ENCODE measurements at regions not wholly inside any gene's neighbourhood (a gene's known extent, or its start where the extent isn't known, plus 50 kb on each side); places are given as distances from the start of the nearest gene placed in this dataset.

- no peak for ATAC-seq
- no peak for TF ChIP-seq EP300 (IDR thresholded peaks at IDR 0.05)
- Histone ChIP-seq H3K27ac (no peak overlapping the region), H3K9me3 (no peaks in the 10 kb centered on the region), H3K27me3 (no peaks in the 10 kb centered on the region), H3K36me3 (no peaks in the 10 kb centered on the region), H3K4me3 (no peak overlapping the region), H3K4me1 (no peaks in the 10 kb centered on the region)
- 26 to 39% methylated on average over 2 to 3 of the region's 3 CpGs for WGBS, 2 donors (ENCODE audit: low coverage in 1 of 2)
Observed at GRCh38 chr21:23690316-23690715, 1917.0 kb downstream of the MRPL39 start.

DNA sequence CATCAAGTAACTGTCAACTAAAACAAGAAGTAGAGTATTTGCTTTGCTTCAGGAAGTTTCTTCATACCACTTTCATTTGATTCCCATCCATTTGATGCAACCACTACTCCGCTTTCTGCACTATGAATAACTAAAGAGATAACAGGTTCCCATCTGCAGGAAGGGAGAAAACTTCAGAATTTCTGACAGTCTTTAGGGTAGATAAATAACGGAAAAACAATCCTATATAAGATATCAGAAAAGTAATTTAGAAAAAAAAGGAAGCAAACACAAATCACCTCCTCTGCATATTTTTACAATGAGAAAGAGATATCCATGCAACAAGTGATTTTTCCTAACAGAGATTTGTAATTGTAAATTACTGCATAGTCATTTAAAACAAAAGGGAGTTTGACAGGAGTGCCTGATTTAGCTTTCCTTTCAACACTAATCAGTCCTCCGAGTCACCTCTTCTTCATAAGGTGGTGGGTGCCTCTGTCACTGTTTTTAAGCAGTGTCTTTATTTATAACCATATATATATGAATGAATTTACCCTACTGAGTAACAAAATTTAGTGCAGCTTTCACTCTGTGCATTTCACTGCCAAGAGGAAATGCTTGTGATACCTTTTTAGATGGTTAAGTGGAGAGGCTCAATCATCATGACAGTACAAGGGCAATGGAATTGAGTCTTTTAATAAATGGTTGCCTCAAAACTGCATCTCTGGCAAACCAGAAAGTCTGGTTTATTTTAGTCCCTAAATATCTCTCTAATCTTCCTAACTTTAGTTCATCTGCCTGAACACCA is 1920.4 kb downstream of the MRPL39 start:
- WGBS, 2 donors (ENCODE audit: low coverage in 1 of 2): 25 to 58% methylated on average over 3 of the region's 3 CpGs
- Histone ChIP-seq H3K27me3 (no peaks in the 10 kb centered on the region), H3K4me3 (no peak overlapping the region), H3K9me3 (no peaks in the 10 kb centered on the region), H3K4me1 (no peaks in the 10 kb centered on the region), H3K27ac (no peak overlapping the region), H3K36me3 (no peaks in the 10 kb centered on the region)
- ATAC-seq: no peak
- no peak for TF ChIP-seq POLR2A (IDR thresholded peaks at IDR 0.05)
- TF ChIP-seq EP300 (IDR thresholded peaks at IDR 0.05): no peak
- no peak for TF ChIP-seq POLR2AphosphoS5 (IDR thresholded peaks at IDR 0.05)
- TF ChIP-seq CTCF (IDR thresholded peaks at IDR 0.05): no peak

DNA sequence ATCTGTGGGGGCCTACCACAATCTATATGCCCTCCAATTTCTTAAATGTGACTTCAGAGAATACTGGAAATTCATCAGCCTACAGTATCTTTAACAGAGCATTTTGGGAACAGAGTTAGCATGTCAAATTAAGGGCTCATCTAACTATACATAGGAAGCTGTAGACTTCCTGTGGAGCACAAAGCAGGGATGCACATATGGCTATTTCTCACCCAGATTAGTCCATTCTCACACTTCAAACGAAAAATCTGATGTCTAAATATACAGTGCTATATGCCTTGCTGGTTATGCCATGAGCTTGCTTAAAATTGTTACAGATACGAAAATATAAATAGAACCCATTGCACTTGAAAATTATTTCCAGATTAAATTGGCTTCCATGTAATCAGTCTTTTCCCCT is 1922.8 kb downstream of the MRPL39 start:
- no peak for TF ChIP-seq EP300 (IDR thresholded peaks at IDR 0.05)
- no peak for TF ChIP-seq POLR2A (IDR thresholded peaks at IDR 0.05)
- TF ChIP-seq CTCF (IDR thresholded peaks at IDR 0.05): no peak
- no peak for TF ChIP-seq POLR2AphosphoS5 (IDR thresholded peaks at IDR 0.05)
- no peaks in the 10 kb centered on the region for H3K27me3 ChIP-seq
- WGBS, 2 donors (ENCODE audit: low coverage in 1 of 2): 66 to 79% methylated on average over 2 of the region's 2 CpGs
- H3K36me3 ChIP-seq: no peaks in the 10 kb centered on the region
- H3K4me3 ChIP-seq: no peak overlapping the region
- no peak overlapping the region for H3K27ac ChIP-seq
- no peak for ATAC-seq
- H3K4me1 ChIP-seq: no peaks in the 10 kb centered on the region
- no peaks in the 10 kb centered on the region for H3K9me3 ChIP-seq

DNA sequence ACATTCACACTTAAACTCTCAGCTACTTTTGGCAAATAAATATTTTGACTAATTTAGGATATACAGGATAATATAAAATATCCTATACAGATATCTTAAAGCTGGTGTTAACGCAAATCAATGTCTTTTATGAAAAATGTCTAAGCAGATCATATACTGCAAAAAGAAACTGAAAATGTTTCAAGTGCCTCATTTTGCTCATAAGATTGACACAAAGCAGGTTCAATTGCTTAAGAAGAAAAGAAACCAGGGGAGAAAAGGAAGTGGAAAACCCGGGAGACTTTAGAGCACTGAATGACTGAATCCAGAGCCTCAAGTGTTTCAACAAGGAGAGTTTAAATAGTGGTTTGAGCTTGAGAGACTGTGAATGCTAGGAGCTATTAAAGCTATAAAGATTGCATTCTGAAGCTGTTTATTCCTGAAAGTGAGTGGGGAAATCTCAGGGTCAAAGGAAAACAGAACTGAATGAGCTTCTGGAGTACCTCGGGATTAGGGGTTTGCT is 1943.0 kb downstream of the MRPL39 start:
- Histone ChIP-seq H3K27me3 (no peaks in the 10 kb centered on the region), H3K9me3 (no peaks in the 10 kb centered on the region), H3K27ac (no peak overlapping the region), H3K4me1 (no peaks in the 10 kb centered on the region), H3K4me3 (no peak overlapping the region), H3K36me3 (no peaks in the 10 kb centered on the region)
- WGBS, 2 donors (ENCODE audit: low coverage in 1 of 2): 36 to 65% methylated on average over 3 of the region's 3 CpGs
- TF ChIP-seq EP300 (IDR thresholded peaks at IDR 0.05): no peak
- no peak for TF ChIP-seq CTCF (IDR thresholded peaks at IDR 0.05)
- no peak for TF ChIP-seq POLR2AphosphoS5 (IDR thresholded peaks at IDR 0.05)
- no peak for TF ChIP-seq POLR2A (IDR thresholded peaks at IDR 0.05)
- no peak for ATAC-seq

DNA sequence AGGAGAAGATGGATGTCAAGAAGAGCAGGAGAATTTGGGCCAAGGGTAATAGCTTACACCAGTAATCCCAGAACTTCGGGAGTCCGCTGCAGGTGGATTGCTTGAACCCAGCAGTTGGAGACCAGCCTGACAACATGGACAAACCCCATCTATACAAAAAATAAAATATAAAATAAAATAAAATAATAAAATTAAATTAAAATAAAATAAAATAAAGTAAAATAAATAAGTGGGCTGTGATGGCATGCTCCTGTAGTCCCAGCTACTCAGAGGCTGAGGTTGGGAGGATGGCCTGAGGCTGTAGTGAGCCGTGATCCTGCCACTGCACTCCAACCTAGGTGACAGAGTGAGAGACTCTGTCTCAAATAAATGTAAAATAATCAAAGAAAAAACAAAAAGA is 1946.7 kb downstream of the MRPL39 start:
- Histone ChIP-seq H3K27me3 (no peaks in the 10 kb centered on the region), H3K27ac (no peak overlapping the region), H3K36me3 (no peaks in the 10 kb centered on the region), H3K4me1 (no peaks in the 10 kb centered on the region), H3K4me3 (no peak overlapping the region), H3K9me3 (no peaks in the 10 kb centered on the region)
- ATAC-seq: no peak
- WGBS, 2 donors (ENCODE audit: low coverage in 1 of 2): 67 to 84% methylated on average over 2 to 3 of the region's 3 CpGs
- no peak for TF ChIP-seq EP300 (IDR thresholded peaks at IDR 0.05)
- TF ChIP-seq POLR2A (IDR thresholded peaks at IDR 0.05): no peak
- TF ChIP-seq CTCF (IDR thresholded peaks at IDR 0.05): no peak
- TF ChIP-seq POLR2AphosphoS5 (IDR thresholded peaks at IDR 0.05): no peak
